A673 (cell line): ENCODE measurements at regions not wholly inside any gene's neighbourhood (a gene's known extent, or its start where the extent isn't known, plus 50 kb on each side); places are given as distances from the start of the nearest gene placed in this dataset.

Experiments used
- CTCF ChIP-seq: fragments of 300-800, 200-600 bp; sonication (generic); conservative IDR thresholded peaks from 2 replicates; pipeline ENCODE4 v1.5.1; 2017; ENCODE audit warnings: low read depth, mild to moderate bottlenecking, antibody characterized with exemption, low read length, moderate library complexity, mixed read lengths
- EZH2 ChIP-seq: fragments of 200-600 bp; sonication (generic); IDR thresholded peaks from 2 replicates; pipeline ENCODE4 v1.6.1; 2017; ENCODE audit warnings: borderline replicate concordance, low read depth, mild to moderate bottlenecking, mixed read lengths, antibody characterized with exemption, low read length; ENCODE audit not compliant: poor library complexity, severe bottlenecking

- TF ChIP-seq CTCF, result no peak
- no peak for TF ChIP-seq EZH2
These were observed 160.3 kb upstream of the CDH19 start for GRCh38 chr18:66764230-66764629.
